IPS-15b (cell line): ENCODE measurements at regions not wholly inside any gene's neighbourhood (a gene's known extent, or its start where the extent isn't known, plus 50 kb on each side); places are given as distances from the start of the nearest gene placed in this dataset.

ENCODE experiments used
- H3K27me3 ChIP-seq: one replicate; pipeline ENCODE4 v1.6.1; 2013; ENCODE audit warnings: low read length; ENCODE audit not compliant: control insufficient read depth, insufficient read depth
- H3K36me3 ChIP-seq: one replicate; pipeline ENCODE4 v1.6.1; 2013; ENCODE audit warnings: low read length; ENCODE audit not compliant: control insufficient read depth, insufficient read depth
- H3K4me1 ChIP-seq: one replicate; pipeline ENCODE4 v1.6.1; 2013; ENCODE audit warnings: mild to moderate bottlenecking, low read length; ENCODE audit not compliant: control insufficient read depth, insufficient read depth
- H3K4me3 ChIP-seq: one replicate; pipeline ENCODE4 v1.5.1; 2013; ENCODE audit warnings: low read depth, low read length
- H3K9ac ChIP-seq: one replicate; pipeline ENCODE4 v1.6.1; 2013; ENCODE audit warnings: low read depth, mild to moderate bottlenecking, low read length
- H3K9me3 ChIP-seq: one replicate; pipeline ENCODE4 v1.6.1; 2013; ENCODE audit warnings: mild to moderate bottlenecking, low read length; ENCODE audit not compliant: control insufficient read depth, insufficient read depth

DNA sequence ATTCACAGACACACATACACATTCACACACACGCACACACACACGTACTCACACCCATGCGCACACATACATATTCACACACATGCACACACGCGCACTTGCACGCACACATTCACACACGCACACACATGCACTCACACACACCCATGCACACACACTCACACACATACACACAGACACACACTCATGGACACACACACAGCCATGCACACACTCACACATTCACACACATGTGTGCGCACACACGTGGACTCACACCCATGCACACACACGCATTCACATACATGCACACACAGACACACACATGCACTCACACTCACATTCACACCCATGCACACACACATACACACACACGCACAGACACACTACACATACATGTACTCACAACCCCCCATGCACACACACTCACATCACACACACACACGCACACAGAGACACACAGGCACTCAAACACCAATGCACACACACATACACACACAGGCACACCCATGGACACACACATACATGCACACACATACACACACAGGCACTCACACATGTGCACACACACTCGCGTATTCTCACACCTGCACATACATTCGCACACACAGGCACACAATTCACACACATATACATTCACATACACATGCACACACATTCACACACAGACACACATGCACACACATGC lies 589.1 kb downstream of the PTPRU start:
- Histone ChIP-seq H3K4me3 (no peak overlapping the region), H3K9me3 (no peaks in the 10 kb centered on the region), H3K27me3 (no peaks in the 10 kb centered on the region), H3K36me3 (peaks cover 2% of the 10 kb centered on the region), H3K4me1 (peaks cover 7% of the 10 kb centered on the region), H3K9ac (no peak overlapping the region)

GRCh38 chr1:29824511-29825273 lies 588.4 kb downstream of the PTPRU start:
- no peak overlapping the region for H3K9ac ChIP-seq
- H3K27me3 ChIP-seq: no peaks in the 10 kb centered on the region
- no peak overlapping the region for H3K4me3 ChIP-seq
- peaks cover 2% of the 10 kb centered on the region for H3K36me3 ChIP-seq
- H3K4me1 ChIP-seq: peaks cover 7% of the 10 kb centered on the region
- no peaks in the 10 kb centered on the region for H3K9me3 ChIP-seq

DNA sequence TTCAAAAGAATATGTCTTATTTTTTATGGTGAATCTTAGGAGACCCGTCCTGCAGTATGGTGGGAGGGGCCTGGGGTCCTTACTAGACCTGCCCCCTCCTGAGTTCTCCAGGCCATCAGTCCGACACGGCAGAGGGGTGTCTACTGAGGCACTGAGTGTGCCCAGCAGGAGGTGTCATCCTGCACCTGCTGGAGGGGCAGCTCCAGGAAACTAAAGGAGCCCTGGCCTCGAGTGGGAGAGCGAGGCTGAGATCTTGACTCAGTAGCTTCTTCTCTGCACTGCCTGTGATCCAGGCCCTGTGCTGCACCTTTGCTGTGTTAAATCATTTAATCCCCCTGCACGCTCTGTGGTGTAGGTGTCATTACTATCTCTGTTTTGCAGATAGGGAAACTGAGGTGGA lies 587.7 kb downstream of the PTPRU start:
- Histone ChIP-seq H3K4me3 (no peak overlapping the region), H3K9ac (no peak overlapping the region), H3K27me3 (no peaks in the 10 kb centered on the region), H3K4me1 (peaks cover 7% of the 10 kb centered on the region), H3K36me3 (peaks cover 2% of the 10 kb centered on the region), H3K9me3 (no peaks in the 10 kb centered on the region)

DNA sequence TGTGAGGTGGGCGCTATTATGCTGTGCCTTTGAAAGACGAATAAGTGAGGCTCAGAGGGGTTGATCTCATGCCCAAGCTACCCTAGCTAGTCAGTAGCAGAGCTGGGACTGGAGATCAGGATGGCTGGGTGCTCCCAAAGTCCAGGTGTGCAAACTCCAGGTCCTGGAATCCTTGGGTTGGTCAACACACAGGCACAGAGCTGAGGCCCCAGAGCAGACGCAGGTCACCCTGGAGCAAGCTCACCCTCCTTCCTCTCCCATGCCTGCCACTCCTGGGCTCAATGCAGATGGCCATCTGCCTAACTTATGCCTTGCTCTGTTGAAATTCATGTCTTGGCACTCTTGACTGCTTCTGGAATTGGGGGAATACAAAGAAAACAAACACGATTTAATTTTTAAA lies 587.2 kb downstream of the PTPRU start:
- Histone ChIP-seq H3K9me3 (no peaks in the 10 kb centered on the region), H3K9ac (no peak overlapping the region), H3K4me1 (peaks cover 7% of the 10 kb centered on the region), H3K27me3 (no peaks in the 10 kb centered on the region), H3K36me3 (peaks cover 2% of the 10 kb centered on the region), H3K4me3 (no peak overlapping the region)

DNA sequence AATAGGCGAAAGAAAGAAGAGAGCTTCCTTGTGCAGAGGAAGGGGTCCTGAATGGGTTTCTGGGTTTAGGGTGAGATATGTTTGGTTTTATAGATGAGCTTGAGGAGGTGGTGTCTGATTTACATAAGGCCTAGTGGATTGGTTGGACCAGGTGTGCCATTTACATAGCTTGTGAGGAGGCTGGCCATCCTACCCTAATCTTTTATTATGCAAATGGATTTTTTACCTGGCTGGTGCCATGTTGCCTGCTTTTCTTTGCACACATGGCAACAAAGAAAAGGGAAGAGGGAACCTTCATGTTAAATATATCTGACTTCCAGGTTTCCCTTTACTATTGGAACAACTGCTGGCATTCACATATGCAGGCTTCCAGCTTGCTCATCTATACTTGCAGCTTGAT lies 585.3 kb downstream of the PTPRU start:
- Histone ChIP-seq H3K9me3 (no peaks in the 10 kb centered on the region), H3K4me1 (peaks cover 7% of the 10 kb centered on the region), H3K9ac (no peak overlapping the region), H3K27me3 (no peaks in the 10 kb centered on the region), H3K36me3 (peaks cover 2% of the 10 kb centered on the region), H3K4me3 (no peak overlapping the region)

- Histone ChIP-seq H3K4me3 (no peak overlapping the region), H3K27me3 (no peaks in the 10 kb centered on the region), H3K36me3 (peaks cover 2% of the 10 kb centered on the region), H3K9ac (no peak overlapping the region), H3K4me1 (peaks cover 7% of the 10 kb centered on the region), H3K9me3 (no peaks in the 10 kb centered on the region)
Measured at GRCh38 chr1:29820401-29820800, 584.1 kb downstream of the PTPRU start.

GRCh38 chr1:29812408-29813135 lies 576.2 kb downstream of the PTPRU start:
- Histone ChIP-seq H3K9me3 (no peaks in the 10 kb centered on the region), H3K4me3 (no peak overlapping the region), H3K9ac (no peak overlapping the region)

DNA sequence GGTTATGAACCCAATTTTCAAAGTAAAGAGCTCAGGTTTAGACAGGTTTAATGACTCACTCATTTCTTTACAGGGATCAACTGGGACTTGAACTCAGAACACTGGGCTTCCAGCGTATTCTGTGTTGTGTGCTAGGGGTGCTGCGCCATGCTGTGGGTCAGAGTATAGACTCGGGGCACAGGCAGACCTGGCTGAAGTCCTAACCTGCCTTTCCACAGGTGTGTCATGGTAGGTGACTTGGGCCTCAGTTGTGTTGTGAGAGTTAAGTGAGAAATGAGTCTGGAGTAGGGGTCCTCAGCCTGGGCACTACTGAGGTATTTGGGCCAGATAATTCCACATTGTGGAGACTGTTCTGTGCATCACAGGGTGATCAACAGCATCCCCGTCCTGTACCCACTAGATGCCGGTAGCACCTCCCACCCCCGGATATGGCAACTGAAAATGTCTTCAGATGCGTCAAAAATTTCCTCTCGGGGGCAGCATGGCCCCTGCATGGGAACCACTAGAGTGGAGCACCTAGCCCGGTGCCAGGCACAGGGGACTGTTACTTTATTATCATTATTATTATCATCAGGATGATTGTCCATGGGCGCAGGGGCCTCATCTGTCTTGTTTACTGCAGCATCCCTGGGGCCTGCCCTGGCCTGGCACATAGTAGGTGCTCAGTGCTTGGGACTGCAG lies 575.5 kb downstream of the PTPRU start:
- no peaks in the 10 kb centered on the region for H3K27me3 ChIP-seq
- no peak overlapping the region for H3K9ac ChIP-seq
- H3K4me3 ChIP-seq: no peak overlapping the region
- H3K4me1 ChIP-seq: no peaks in the 10 kb centered on the region
- H3K36me3 ChIP-seq: no peaks in the 10 kb centered on the region
- no peaks in the 10 kb centered on the region for H3K9me3 ChIP-seq

More at GRCh38 chr1:29812408-29813135, 576.2 kb downstream of the PTPRU start:
- no peaks in the 10 kb centered on the region for H3K36me3 ChIP-seq
- no peaks in the 10 kb centered on the region for H3K4me1 ChIP-seq
- no peaks in the 10 kb centered on the region for H3K27me3 ChIP-seq

DNA sequence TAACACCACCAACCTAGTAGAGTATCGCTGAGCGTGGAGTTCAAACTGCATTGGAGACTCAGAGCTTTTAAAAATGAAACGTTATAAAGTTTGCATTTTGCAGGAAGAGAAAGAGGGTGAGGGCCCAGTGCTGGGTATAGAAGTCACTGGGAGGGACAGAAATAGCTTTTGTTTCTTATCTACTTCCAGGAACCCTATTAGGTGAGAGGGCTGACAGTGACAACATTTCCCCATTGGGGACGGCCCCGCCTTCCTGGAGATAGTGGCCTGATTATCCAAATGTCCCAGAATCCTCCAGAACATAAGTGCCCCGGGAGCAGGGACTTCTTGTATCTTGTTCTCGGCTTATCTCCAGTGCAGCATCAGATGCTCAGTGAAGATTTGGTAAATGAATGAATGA lies 574.9 kb downstream of the PTPRU start:
- H3K36me3 ChIP-seq: no peaks in the 10 kb centered on the region
- no peak overlapping the region for H3K4me3 ChIP-seq
- H3K4me1 ChIP-seq: no peaks in the 10 kb centered on the region
- no peaks in the 10 kb centered on the region for H3K9me3 ChIP-seq
- H3K27me3 ChIP-seq: no peaks in the 10 kb centered on the region
- H3K9ac ChIP-seq: no peak overlapping the region

- Histone ChIP-seq H3K4me1 (no peaks in the 10 kb centered on the region), H3K9me3 (no peaks in the 10 kb centered on the region), H3K4me3 (no peak overlapping the region), H3K9ac (no peak overlapping the region), H3K27me3 (no peaks in the 10 kb centered on the region), H3K36me3 (no peaks in the 10 kb centered on the region)
Measured at GRCh38 chr1:29810121-29811120, 574.1 kb downstream of the PTPRU start.
